Fibroblast of the aortic adventitia (primary cell): ENCODE measurements at regions not wholly inside any gene's neighbourhood (a gene's known extent, or its start where the extent isn't known, plus 50 kb on each side); places are given as distances from the start of the nearest gene placed in this dataset.

ENCODE experiments used
- DNase-seq: peaks from one replicate; pipeline ENCODE4 v3.0.0-alpha.2; 2010; ENCODE audit warnings: low read depth
- H3K4me3 ChIP-seq: 2 replicates; pipeline ENCODE4 v1.5.1; 2011; ENCODE audit warnings: low read depth, mild to moderate bottlenecking, control low read depth, low read length, moderate library complexity
- CTCF ChIP-seq: IDR thresholded peaks from 2 replicates; pipeline ENCODE4 v1.5.1; 2011; ENCODE audit warnings: mild to moderate bottlenecking, low read length, control low read depth, inconsistent platforms; ENCODE audit not compliant: insufficient read depth

DNA sequence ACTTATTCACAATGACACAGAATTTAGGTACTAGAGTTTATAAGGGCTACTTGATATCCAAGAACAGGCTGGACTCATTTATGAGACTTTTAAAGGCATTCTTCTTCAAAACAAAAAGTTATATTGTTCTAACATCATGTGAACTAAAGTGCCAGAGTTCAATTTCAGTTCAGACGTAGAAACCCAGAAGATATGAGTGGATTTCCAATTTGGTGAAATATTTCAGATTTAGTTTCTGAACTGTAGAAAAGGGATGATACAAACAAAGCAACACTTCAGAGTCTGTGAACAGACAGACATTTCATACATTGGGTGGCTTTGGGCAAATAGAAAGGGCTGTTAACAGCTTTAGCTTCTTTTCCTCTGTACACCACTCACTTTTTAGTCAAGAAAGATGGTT is 384.0 kb downstream of the NR2F1-AS1 start:
- TF ChIP-seq CTCF = no peak
- H3K4me3 ChIP-seq = no peak overlapping the region
- DNase-seq = no peak

- DNase-seq = no peak
Measured at GRCh38 chr5:93193431-93194347, 387.3 kb downstream of the NR2F1-AS1 start.

GRCh38 chr5:93192683-93193082 is 388.3 kb downstream of the NR2F1-AS1 start:
- no peak for DNase-seq
- H3K4me3 ChIP-seq = no peak overlapping the region
- TF ChIP-seq CTCF = no peak

More at GRCh38 chr5:93193431-93194347, 387.3 kb downstream of the NR2F1-AS1 start:
- no peak for TF ChIP-seq CTCF
- no peak overlapping the region for H3K4me3 ChIP-seq

DNA sequence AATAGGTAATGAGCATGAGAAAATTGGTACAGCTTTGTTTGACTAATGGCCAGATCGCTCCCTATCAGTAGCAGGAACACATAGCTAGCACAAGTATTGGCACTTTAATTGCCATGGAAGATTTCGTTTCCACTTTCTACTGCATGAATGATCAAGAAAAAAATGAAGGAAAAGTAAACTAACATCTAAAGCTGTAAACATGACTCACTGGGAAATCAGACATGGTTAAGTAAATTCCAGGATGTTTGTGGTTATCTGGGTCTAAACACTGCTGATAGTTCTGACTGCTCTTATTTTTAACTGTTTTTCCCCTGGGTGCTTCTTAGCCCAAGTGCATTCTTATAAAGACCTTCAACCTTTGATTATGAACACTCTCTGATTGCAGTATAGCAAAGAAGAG is 388.9 kb downstream of the NR2F1-AS1 start:
- TF ChIP-seq CTCF = no peak
- H3K4me3 ChIP-seq = no peak overlapping the region
- DNase-seq = peak; percentile 77

DNA sequence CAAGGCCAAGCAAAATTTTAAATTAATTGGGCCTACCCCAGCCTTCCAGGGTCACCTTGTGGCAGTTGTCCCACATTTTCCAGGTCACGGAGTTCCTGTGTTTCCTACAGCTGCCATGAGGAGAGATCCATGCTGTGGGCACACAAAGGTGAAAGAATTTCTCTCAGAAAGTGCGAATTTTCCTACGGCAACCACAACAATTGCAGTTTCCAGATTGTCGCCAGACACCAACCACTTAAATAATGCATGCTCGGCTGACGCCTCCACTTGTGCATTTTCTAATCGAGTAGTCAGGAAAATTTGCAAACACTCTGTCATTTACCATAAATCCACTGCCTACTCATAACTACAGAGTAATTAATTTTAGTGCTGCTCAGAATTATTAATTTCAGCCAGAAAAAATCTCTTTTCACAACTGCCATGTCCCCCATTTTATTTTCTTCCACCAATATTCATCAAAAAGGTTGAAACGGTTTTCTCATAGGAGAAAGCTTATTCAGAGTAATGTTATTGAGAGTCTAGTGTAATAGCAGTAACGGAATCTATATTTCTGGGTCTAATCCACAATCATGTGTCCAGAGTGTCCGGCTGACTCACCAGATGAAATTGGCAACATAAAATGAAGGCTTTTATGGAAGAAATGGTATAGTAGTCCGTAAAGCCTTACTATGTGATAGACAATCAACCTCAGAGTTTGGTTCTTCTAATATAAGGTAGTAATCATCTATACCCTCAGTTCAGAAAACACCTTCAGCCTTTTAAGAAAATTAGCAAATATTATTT is 389.8 kb downstream of the NR2F1-AS1 start:
- no peak for DNase-seq
- TF ChIP-seq CTCF = no peak

GRCh38 chr5:93189707-93190120 is 391.3 kb downstream of the NR2F1-AS1 start:
- peak; percentile 87 for DNase-seq
- TF ChIP-seq CTCF = no peak
- H3K4me3 ChIP-seq = no peak overlapping the region

More for the DNA sequence above, 389.8 kb downstream of the NR2F1-AS1 start:
- no peak overlapping the region for H3K4me3 ChIP-seq
